H7 (cell line): ENCODE measurements at regions not wholly inside any gene's neighbourhood (a gene's known extent, or its start where the extent isn't known, plus 50 kb on each side); places are given as distances from the start of the nearest gene placed in this dataset.

Experiments
- DNase-seq: peaks from one replicate; pipeline ENCODE4 v3.0.0; 2012
- H3K27me3 ChIP-seq: 2 replicates; pipeline ENCODE4 v1.6.0; 2011; ENCODE audit warnings: mild to moderate bottlenecking, low read length; ENCODE audit not compliant: control insufficient read depth, insufficient read depth
- H3K36me3 ChIP-seq: replicated peaks from 2 replicates; pipeline ENCODE4 v1.5.1; 2011; ENCODE audit warnings: low read length; ENCODE audit not compliant: control insufficient read depth, insufficient read depth
- H3K4me3 ChIP-seq: 2 replicates; pipeline ENCODE4 v1.5.1; 2011; ENCODE audit warnings: low read depth, mild to moderate bottlenecking, control low read depth, low read length, moderate library complexity; ENCODE audit not compliant: insufficient read depth

DNA sequence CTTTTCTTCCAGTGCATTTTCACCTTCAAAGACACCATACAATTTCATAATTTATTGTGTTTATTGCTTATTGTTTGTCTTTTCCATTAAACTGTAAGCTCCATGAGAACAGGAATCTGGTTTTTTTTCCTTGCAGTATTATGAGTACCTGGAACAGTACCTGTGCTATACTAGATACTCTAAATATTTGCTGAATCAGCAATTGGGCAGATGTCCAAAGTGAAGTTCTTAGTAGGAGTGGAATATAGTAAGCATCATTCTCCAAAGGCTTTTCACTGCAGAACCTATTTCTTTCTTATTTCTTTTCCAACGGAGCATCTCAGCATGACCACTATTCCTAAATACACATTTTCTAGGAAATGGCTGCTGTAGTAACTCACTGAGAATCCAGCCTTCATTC, 269.0 kb upstream of the CCL2 start:
- no peak for DNase-seq
- Histone ChIP-seq H3K27me3 (no peaks in the 10 kb centered on the region), H3K36me3 (no peaks in the 10 kb centered on the region), H3K4me3 (no peak overlapping the region)

DNA sequence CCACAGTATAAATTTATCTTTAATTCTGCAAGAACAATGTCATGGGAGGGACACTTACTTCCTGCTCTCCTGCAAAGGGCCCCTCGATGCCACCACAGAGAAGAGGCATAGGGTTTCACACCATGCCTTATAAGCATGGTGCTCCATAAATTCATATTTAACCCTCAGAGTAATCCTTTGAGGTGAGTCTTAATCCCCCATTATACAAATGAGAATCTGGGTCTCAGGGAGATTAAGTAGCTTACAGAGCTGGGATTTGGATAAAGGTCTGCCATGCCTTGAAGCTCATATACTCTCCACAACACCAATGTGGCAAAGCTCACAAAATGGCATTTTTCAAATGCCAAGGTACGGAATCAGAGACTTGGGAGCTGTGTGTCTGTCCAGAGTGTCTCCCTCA, 268.5 kb upstream of the CCL2 start:
- no peak overlapping the region for H3K4me3 ChIP-seq
- no peak for DNase-seq
- H3K27me3 ChIP-seq = no peaks in the 10 kb centered on the region
- H3K36me3 ChIP-seq = no peaks in the 10 kb centered on the region

DNA sequence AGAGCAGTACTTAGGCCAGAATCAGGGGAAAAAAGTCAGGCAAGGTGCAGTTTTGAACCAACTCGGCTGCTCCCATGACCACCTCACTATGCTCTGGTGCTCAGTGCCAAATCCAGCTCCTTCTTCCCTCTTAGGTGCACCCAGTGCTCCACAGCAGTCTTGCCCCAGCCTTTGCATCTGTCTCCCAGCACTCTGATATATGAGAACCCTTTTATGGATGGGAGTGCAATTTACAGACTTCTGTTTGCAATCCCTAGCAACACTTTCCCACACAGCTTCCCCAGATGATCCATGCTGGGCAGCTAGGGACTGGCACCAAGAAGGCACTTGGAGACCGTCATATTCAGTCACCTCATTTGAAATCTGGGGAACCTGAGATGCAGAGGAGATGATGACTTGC, 267.9 kb upstream of the CCL2 start:
- Histone ChIP-seq H3K36me3 (no peaks in the 10 kb centered on the region), H3K4me3 (no peak overlapping the region), H3K27me3 (no peaks in the 10 kb centered on the region)
- DNase-seq = no peak

DNA sequence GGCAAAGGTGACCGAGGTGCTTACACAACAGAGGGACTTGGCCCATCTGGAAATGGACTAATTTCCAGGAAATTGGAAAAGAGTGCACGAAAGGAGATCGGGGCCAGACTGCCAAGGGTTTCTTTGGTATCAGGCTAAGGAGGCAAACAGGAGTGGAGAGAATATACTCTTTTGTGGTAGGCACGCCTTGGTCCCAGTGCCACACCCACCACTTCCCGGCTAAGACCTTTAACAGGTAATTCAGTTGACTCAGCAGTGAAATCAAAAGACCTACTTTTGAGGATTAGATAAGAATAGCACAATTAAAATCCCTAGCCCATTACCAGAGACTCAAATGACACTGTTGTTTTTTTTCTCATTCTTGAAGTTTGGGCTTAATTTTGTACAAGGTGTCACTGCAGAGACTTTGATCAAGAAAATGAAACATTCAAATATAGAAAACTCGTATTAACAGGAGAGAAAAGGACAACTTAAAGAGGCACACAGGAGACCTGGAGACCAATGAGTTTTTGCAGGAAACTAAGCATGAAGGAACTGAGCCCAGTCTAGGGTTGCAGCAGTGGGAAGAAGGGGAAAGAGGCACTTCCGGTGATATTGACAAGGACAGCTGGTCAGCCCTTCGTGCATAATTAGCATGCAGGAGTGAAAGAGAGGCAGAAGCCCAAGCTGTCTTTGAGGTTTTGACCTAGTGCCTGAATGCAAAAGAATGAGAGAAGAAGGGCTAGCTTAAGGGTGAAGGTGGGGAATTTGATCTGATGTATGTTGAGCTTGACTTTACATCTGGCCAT, 265.5 kb upstream of the CCL2 start:
- Histone ChIP-seq H3K4me3 (no peak overlapping the region), H3K27me3 (no peaks in the 10 kb centered on the region), H3K36me3 (no peaks in the 10 kb centered on the region)
- DNase-seq = no peak

DNA sequence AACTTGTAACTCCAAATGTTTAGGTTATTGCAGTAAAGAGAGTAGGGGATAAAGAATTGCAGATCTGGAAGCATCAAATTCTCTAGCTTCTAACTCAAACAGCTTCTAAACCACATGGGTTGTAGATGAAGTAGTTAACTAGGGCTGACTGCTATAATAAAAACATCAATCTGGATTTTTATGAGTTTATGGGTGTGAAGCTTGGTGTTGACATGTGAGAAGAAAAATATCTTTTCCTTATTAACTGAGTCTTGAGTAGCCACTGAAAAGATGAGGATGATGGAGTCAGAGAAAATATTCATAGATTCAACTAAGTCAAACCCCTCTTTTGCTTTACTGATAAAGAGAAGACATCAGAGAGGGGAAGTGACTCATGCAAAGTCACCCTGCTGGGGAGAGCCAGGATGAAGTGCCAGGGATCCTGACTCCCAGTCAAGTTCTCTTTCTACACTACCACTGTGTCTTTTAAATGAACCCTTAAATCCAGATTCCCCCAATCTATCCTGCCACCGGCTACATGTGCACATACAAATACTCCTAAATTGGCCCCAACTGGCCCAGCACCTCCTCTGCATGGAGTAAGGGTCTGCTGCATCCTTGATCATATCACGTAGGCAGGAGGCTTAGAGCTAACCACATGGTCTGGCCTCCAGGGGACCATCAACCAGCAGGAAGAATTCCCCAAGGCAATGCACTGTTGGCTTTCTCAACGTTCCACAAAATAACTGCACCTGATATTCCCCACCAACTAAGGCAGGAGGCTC, 264.0 kb upstream of the CCL2 start:
- no peaks in the 10 kb centered on the region for H3K36me3 ChIP-seq
- DNase-seq = no peak

DNA sequence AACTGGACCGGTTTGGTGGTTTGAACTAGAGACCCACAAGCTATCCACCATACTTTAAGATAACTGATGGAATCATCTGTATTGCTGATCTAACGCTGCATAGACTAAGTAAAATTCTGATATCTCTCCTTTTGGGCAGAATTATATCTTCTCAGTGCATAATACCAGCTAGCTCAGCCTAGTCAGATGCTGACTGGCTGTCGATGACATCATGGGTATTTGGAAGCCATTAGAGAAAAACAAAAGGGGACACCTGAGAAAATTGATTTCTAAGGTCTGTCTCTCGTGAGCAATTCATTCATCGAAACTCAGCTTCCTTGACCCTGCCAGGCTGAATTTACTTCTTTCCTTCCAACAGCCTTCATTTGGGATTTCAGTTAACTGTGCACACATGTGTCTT, 263.0 kb upstream of the CCL2 start:
- DNase-seq = no peak
- Histone ChIP-seq H3K36me3 (no peaks in the 10 kb centered on the region), H3K4me3 (no peak overlapping the region), H3K27me3 (no peaks in the 10 kb centered on the region)

More for the DNA sequence above, 264.0 kb upstream of the CCL2 start:
- Histone ChIP-seq H3K27me3 (no peaks in the 10 kb centered on the region), H3K4me3 (no peak overlapping the region)

DNA sequence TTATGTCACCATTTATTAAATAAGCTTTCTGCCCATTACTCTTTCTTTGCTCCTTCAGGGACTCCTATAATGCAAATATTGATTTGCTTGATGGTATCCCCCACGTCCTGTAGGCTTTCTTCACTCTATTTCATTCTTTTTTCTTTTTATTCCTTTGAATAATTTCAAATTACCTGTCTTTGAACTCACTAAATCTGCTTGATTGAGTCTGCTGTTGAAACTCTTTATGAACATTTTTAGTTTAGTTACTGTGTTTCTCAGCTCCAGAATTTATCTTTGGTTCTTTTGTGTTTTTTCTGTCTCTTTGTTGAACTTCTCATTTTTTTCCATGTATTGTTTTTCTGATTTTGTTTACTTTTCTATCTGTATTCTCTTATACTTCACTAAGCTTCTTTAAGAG, 254.4 kb upstream of the CCL2 start:
- no peaks in the 10 kb centered on the region for H3K27me3 ChIP-seq
- DNase-seq = no peak
- no peak overlapping the region for H3K4me3 ChIP-seq
- H3K36me3 ChIP-seq = no peaks in the 10 kb centered on the region

DNA sequence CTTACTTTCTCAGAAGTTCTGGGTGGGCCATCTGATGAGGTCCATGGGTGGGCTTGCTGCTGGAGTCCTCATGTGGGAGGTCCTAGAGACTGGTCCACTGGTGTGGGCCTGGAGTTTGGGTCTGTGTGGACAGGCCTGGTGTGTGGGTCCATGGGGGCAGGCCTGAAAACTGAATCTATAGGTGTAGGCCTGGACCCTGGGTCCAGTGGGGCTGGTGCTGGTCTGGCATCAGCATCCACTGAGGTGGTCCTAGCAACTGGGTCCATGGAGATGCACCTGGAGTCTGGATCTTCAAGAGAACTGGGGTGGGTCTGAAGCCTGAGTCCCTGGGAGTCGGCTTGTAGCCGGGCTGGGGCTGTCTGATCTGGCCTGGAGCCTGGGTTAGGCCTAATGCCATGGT, 253.8 kb upstream of the CCL2 start:
- DNase-seq = no peak
- H3K27me3 ChIP-seq = no peaks in the 10 kb centered on the region
- no peaks in the 10 kb centered on the region for H3K36me3 ChIP-seq
- no peak overlapping the region for H3K4me3 ChIP-seq

DNA sequence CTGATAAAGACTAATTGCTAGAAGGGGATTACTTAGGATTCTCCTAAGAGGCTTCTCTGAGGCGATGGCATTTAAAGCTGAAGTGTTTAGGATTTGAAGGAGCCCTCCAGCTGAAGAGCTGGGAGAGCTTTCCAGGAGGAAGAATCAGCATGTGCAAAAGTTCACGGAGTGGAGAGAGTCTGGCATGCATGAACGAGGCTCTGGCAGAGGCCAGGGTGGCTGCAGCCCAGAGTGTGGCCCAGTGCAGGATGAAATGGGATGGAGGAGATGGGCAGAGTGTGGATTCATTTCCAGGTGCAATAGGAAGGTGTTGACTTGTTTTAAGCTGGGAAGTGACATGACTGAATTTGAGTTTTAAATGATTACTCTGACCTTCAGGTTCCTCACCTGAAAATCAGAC, 249.0 kb upstream of the CCL2 start:
- no peaks in the 10 kb centered on the region for H3K27me3 ChIP-seq
- DNase-seq = no peak
- no peak overlapping the region for H3K4me3 ChIP-seq
- no peaks in the 10 kb centered on the region for H3K36me3 ChIP-seq

DNA sequence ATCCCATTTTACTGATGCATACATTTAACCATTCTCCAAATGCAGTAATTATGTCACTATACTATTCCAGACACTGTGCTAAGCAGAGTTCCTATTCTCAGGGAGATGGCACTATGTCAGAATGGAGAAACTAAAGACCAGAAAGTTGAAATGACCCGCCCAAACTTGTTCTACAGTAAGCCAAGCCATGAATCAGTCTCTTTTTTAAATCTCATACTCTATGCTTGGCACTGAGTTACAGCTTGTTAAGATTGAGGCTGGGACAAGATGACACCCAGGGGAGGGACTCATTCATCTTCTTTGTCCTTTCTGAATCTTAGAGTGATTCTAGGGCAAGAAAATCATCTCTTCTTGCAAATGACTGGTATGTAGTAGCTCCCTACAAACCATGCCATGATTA, 247.0 kb upstream of the CCL2 start:
- no peak overlapping the region for H3K4me3 ChIP-seq
- DNase-seq = no peak
- H3K27me3 ChIP-seq = no peaks in the 10 kb centered on the region
- H3K36me3 ChIP-seq = no peaks in the 10 kb centered on the region

DNA sequence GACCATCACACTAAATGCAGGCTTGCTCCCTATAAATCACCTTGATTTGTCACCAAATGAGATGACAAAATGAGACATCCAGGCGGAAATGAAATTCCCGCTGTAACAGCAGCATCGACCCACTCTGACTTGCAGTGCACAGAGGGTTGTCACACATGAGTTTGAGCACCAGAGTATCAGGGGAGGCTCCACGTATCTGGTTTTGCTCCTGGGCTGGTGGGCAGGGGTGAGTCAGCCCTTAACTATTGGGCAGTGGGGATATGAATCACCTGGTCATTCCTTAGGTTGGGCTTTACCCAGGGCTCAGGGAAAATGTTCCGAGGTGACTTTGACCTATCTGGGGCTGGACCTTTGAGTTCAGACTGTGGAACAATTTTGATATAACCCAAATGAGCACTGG, 245.2 kb upstream of the CCL2 start:
- Histone ChIP-seq H3K36me3 (no peaks in the 10 kb centered on the region), H3K4me3 (no peak overlapping the region), H3K27me3 (no peaks in the 10 kb centered on the region)
- no peak for DNase-seq

DNA sequence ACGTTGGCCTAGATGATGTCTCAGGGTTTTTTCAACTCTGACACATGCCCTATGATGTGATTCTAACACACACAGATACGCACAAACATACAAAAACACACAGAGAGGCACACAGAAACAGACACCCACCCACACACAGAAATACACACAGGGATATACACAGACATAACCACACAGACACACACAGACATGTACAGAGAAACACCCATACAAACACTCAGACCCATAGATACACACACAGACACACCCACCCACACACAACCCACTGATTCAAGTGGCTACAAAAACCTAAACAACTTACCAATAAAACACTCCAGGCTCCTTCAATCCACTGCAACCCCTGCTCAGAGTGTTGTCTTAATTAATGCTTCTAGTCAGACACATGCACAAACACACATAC, 244.6 kb upstream of the CCL2 start:
- Histone ChIP-seq H3K36me3 (no peaks in the 10 kb centered on the region), H3K27me3 (no peaks in the 10 kb centered on the region), H3K4me3 (no peak overlapping the region)
- DNase-seq = no peak

DNA sequence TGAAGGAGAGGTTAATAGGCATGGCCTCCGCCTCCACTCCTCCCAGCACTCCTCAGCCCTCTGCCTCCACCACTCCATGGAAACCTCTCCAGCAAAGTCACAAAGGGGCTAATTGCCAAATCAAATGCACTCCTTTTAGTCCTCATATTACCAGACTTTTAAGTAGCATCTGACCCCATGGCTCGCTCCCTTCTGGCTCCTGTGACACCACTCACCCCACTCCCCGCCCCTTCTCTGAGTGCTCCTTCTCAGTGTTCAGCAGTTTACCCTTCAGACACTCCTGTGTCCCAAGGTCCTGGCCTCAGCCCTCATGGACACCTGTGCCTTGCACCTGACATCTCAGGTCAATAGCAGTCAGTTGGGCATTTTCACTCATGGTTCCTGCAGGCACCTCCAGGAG, 243.5 kb upstream of the CCL2 start:
- no peaks in the 10 kb centered on the region for H3K27me3 ChIP-seq
- no peak for DNase-seq
- H3K4me3 ChIP-seq = no peak overlapping the region
- no peaks in the 10 kb centered on the region for H3K36me3 ChIP-seq

DNA sequence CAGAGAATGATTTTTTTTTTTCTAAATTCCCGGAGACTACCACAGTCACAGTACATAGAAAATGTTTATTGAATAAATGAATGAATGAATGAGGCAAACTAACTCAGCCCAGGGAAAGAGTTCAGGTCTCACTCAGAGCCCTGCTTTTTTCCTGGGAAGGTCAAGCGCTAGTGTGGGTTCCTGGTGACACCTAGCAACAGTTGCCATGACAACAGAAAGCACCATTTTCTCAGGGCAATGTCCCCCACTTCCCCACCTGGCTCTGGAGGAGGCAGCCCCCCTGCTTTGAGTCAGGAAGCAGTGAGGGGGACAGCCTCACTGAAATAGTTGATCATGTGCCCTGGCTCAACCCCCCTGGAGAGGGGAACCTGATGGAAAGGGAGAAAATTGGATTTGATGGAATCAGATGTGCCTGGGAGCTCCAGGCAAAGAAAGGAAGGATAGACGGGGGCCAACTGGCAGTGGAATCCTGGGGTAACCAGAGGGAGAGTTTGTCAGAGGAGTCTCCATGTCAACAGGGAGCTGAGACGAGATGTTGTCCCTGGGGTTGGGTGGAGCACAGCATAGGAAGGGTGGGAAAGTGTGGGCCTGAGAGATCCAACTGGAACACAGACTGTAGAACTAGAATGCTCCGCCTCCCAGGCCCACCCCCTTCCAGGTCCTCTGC, 242.2 kb upstream of the CCL2 start:
- H3K36me3 ChIP-seq = no peaks in the 10 kb centered on the region
- H3K27me3 ChIP-seq = no peaks in the 10 kb centered on the region
- H3K4me3 ChIP-seq = no peak overlapping the region
- DNase-seq = peak; percentile 45

DNA sequence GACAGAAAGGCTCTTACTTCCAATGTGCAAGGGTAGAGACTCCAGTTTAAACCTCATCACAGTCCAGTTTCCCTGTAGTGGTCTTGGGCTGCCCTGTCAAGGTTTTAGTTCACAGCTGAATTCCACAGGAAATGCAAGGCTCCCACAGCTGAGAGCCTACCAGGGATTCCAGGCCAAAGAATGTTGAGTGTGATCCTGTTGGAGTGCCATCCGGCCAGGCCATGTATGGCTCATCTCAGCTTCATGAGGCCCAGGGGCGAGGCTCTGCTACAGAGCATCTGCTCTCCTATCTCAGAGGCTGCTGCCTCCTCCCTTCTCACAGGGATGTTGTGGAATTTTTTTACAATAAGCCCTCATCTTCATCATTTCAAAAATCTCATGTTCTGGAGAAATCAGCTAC, 239.8 kb upstream of the CCL2 start:
- no peak for DNase-seq
- H3K36me3 ChIP-seq = no peaks in the 10 kb centered on the region

More for the DNA sequence above, 239.8 kb upstream of the CCL2 start:
- Histone ChIP-seq H3K27me3 (no peaks in the 10 kb centered on the region), H3K4me3 (no peak overlapping the region)
